Keratinocyte (primary cell): ENCODE measurements at regions not wholly inside any gene's neighbourhood (a gene's known extent, or its start where the extent isn't known, plus 50 kb on each side); places are given as distances from the start of the nearest gene placed in this dataset.

Source experiments
- DNase-seq: peaks from one replicate; pipeline ENCODE4 v3.0.0-alpha.2; 2011; ENCODE audit warnings: low read depth, missing footprints, low spot score
- FAIRE-seq: peaks from 2 replicates; lab custom pipeline; 2011; peaks lifted over from hg19 to GRCh38; lab: Jason Lieb, UNC
- H2AFZ ChIP-seq: 2 replicates; pipeline ENCODE4 v1.6.0; 2012; ENCODE audit warnings: low read length, control low read depth, inconsistent platforms; ENCODE audit not compliant: control insufficient read depth
- H3K27ac ChIP-seq: 2 replicates; pipeline ENCODE4 v1.5.1; 2011; ENCODE audit warnings: low read length; ENCODE audit not compliant: control insufficient read depth, insufficient read depth
- H3K27me3 ChIP-seq: 3 replicates; pipeline ENCODE4 v1.6.0; 2011; ENCODE audit warnings: low read length; ENCODE audit not compliant: control insufficient read depth, insufficient read depth; ENCODE audit errors: extremely low read depth
- H3K36me3 ChIP-seq, 2 experiments: 2 replicates in 1 of 2; 3 replicates in 1 of 2; pipeline ENCODE4 v1.5.1; 2011; ENCODE audit warnings: low read length in 2 of 2, mild to moderate bottlenecking in 1 of 2; ENCODE audit not compliant: control insufficient read depth in 2 of 2, insufficient read depth in 2 of 2; ENCODE audit errors: extremely low read depth in 1 of 2
- H3K4me1 ChIP-seq: 3 replicates; pipeline ENCODE4 v1.5.1; 2011; ENCODE audit warnings: low read length; ENCODE audit not compliant: control insufficient read depth, insufficient read depth; ENCODE audit errors: extremely low read depth
- H3K4me2 ChIP-seq: 3 replicates; pipeline ENCODE4 v1.6.0; 2011; ENCODE audit warnings: low read depth, low read length; ENCODE audit not compliant: control insufficient read depth, insufficient read depth; ENCODE audit errors: extremely low read depth
- H3K4me3 ChIP-seq, 3 experiments: fragments of 200-600 bp in 1 of 3; sonication (generic) in 1 of 3; 2 replicates in 2 of 3; 3 replicates in 1 of 3; pipeline ENCODE4 v1.5.1; 2011 to 2016; ENCODE audit warnings: low read length in 3 of 3, mild to moderate bottlenecking in 3 of 3, control low read depth in 2 of 3, inconsistent platforms in 1 of 3, low read depth in 1 of 3, mixed read lengths in 1 of 3, mixed run types in 1 of 3, moderate library complexity in 1 of 3; ENCODE audit not compliant: control insufficient read depth in 2 of 3, insufficient read depth in 2 of 3; ENCODE audit errors: extremely low read depth in 1 of 3
- H3K79me2 ChIP-seq: 2 replicates; pipeline ENCODE4 v1.6.0; 2012; ENCODE audit warnings: low read length; ENCODE audit not compliant: control insufficient read depth, insufficient read depth
- H3K9ac ChIP-seq: 3 replicates; pipeline ENCODE4 v1.6.0; 2011; ENCODE audit warnings: low read length; ENCODE audit not compliant: control insufficient read depth, insufficient read depth; ENCODE audit errors: extremely low read depth
- H3K9me1 ChIP-seq: 3 replicates; pipeline ENCODE4 v1.6.0; 2011; ENCODE audit warnings: low read length; ENCODE audit not compliant: control insufficient read depth, insufficient read depth; ENCODE audit errors: extremely low read depth
- H3K9me3 ChIP-seq: 2 replicates; pipeline ENCODE4 v1.5.1; 2012; ENCODE audit warnings: low read depth, low read length; ENCODE audit not compliant: control insufficient read depth
- H4K20me1 ChIP-seq: 3 replicates; pipeline ENCODE4 v1.6.0; 2011; ENCODE audit warnings: low read length; ENCODE audit not compliant: control insufficient read depth, insufficient read depth; ENCODE audit errors: extremely low read depth
- CTCF ChIP-seq, 3 experiments: IDR thresholded peaks in 1 of 3; conservative IDR thresholded peaks in 1 of 3; optimal IDR thresholded peaks in 1 of 3; 2 replicates in 2 of 3; 3 replicates in 1 of 3; pipeline versions ENCODE3 to v1.5.1; 2011; ENCODE audit warnings: low read length in 3 of 3, mild to moderate bottlenecking in 3 of 3, moderate library complexity in 2 of 3, control low read depth in 1 of 3, inconsistent platforms in 1 of 3; ENCODE audit not compliant: insufficient read depth in 2 of 3; ENCODE audit errors: extremely low read depth in 1 of 3
- EZH2 ChIP-seq: IDR thresholded peaks from one replicate; pipeline ENCODE4 v1.6.1; 2012; ENCODE audit warnings: inconsistent platforms, mild to moderate bottlenecking, low read length, moderate library complexity
- dilution Hi-C: fragments of 300-500 bp; cut with MboI; formaldehyde crosslinking; loops from one replicate; pipeline ENCODE4 v1.7.0; 2020; ENCODE audit warnings: low sequenced_read_pairs; ENCODE audit not compliant: extremely low pct_ligation_motif_present

- dilution Hi-C loops = no loop called here
- no peaks in the 10 kb centered on the region for H4K20me1 ChIP-seq
Observed at GRCh38 chr7:110407706-110408105, 683.2 kb upstream of the LRRN3 start.

GRCh38 chr7:110412614-110413013 is 678.3 kb upstream of the LRRN3 start:
- Histone ChIP-seq H3K27ac (no peak overlapping the region), H2AFZ (no peak overlapping the region), H3K36me3 (no peaks in the 10 kb centered on the region), H3K79me2 (no peaks in the 10 kb centered on the region), H3K4me2 (no peak overlapping the region), H3K9me3 (no peaks in the 10 kb centered on the region), H3K4me3 (no peak overlapping the region), H3K9ac (no peak overlapping the region), H3K9me1 (no peaks in the 10 kb centered on the region), H4K20me1 (no peaks in the 10 kb centered on the region), H3K27me3 (no peaks in the 10 kb centered on the region), H3K4me1 (no peaks in the 10 kb centered on the region)
- FAIRE-seq = no peak
- TF ChIP-seq EZH2 (no peak), CTCF (optimal IDR thresholded peaks at IDR 0.05 in 1 of 3, IDR thresholded peaks at IDR 0.05 in 1 of 3, conservative IDR thresholded peaks at IDR 0.05 in 1 of 3; ENCODE audit: extremely low read depth in 1 of 3, insufficient read depth in 2 of 3, low read length in 3 of 3) (no peak)
- no peak for DNase-seq
- dilution Hi-C loops = no loop called here

More at GRCh38 chr7:110407706-110408105, 683.2 kb upstream of the LRRN3 start:
- Histone ChIP-seq H3K9me1 (no peaks in the 10 kb centered on the region), H3K4me3 (no peak overlapping the region), H3K4me1 (no peaks in the 10 kb centered on the region), H3K79me2 (no peaks in the 10 kb centered on the region), H3K27ac (no peak overlapping the region), H2AFZ (no peak overlapping the region), H3K27me3 (no peaks in the 10 kb centered on the region), H3K9me3 (no peaks in the 10 kb centered on the region), H3K9ac (no peak overlapping the region), H3K36me3 (no peaks in the 10 kb centered on the region), H3K4me2 (no peak overlapping the region)
- DNase-seq (no peak), FAIRE-seq (no peak)
- TF ChIP-seq CTCF (optimal IDR thresholded peaks at IDR 0.05 in 1 of 3, IDR thresholded peaks at IDR 0.05 in 1 of 3, conservative IDR thresholded peaks at IDR 0.05 in 1 of 3; ENCODE audit: extremely low read depth in 1 of 3, insufficient read depth in 2 of 3, low read length in 3 of 3) (no peak), EZH2 (no peak)
